ENCODE measurements at regions not wholly inside any gene's neighbourhood (a gene's known extent, or its start where the extent isn't known, plus 50 kb on each side); places are given as distances from the start of the nearest gene placed in this dataset.

DNA sequence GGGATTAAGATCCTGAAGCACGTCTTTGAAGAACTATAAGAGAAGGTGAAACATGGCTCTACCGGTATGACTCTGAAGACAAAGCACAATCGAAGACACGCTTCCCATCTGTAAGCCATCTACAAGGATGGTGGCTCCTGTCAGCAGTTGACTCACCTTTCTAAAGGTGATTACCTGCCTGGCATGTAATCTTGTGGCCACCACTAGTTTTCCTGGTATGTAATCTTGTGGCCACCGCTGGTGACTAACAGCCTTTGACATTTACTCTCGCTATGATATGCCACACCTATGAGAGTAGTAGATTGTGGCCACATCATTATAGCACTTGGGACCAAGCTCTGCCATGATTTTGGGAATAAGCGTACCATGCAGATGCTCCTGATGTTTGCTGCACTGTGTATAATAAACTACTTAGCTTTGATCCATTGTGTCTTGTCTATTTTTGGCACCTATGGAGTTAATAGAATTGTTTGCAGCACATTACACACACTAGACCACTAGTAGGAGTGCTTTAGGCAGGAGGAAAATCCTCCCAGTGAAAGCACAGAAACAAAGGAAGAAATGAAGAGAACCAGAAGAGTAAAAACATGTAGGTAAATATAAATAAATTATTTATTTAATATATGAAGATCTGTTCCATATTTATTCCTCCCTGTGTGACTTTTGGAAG is 59.8 kb downstream of the VAX1 start:
- DNase-seq (ENCODE audit: low read depth, low spot score) = no peak

DNA sequence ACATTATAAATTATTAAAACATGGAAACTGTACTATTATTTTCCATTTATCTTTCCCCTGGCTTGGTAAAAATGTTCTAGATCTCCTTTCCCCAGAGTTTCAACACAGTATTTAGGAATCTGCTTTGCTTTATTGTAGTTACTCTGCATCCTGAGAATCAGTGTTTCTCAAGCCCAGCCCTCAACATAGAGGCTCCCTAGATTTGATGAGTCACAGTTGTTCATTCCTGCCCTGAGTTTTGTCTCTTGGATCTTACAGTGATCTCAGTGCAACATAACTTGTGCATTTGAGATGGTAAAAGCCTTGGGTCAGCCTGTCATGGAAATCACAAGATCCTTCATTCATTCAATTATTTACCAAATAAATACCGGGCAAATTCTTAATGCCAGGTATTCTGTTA is 63.0 kb downstream of the VAX1 start:
- DNase-seq (ENCODE audit: low read depth, low spot score) = no peak

DNA sequence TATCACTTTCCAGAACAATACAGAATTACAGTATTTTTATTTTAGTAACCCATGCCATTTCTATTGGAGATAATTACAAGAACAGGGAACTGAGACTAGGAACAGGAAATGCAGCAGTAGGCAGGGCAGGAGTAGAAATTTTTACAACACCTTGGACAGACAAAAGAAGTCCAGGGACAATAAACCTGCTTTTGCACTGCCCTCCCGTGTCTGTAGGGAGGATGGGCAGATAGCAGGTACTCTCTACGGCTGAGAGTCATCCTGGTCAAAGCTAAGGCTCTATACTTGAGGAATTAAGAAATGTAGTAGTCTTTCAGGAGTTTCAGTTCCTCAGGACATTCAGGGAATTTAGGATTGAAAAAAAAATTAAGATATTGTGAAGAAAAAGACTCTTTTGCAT is 63.4 kb downstream of the VAX1 start:
- peak; percentile 23 for DNase-seq (ENCODE audit: low read depth, low spot score)

DNA sequence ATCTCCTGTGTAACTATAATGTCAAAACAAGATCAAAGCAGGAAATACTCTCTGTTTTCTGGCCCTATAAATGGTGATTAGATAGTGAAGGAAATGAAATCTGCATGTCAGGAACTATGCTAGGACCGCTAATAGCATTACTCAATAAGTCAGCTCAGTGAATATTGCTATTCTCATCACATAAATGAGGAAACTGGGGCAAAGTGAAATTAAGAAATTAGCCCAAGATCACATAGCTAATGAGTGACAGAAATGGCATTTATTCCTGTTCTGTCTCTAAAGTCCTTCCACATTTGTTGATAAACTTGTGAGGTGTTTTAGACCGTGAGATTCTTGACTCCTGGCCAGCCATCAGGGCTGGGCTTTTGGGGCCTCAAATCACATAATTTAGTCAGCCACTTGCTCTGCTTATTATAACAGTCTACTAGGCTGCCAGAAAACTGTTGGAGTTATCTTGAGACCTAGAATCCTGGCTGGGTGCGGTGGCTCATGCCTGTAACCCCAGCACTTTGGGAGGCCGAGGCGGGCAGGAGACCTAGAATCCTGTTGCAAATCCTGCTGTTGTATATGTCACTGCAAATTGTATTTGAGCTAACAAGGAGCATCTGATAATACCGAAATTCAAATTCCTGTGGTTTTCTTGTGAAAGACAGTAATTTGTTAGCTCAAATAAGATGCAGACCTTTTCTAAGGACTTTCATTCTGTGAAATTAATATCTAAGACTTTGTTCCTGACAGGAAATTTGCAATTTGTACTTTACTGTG is 66.5 kb upstream of the SHTN1 start:
- no peak for DNase-seq (ENCODE audit: low read depth, low spot score)
